BJ (cell line): ENCODE measurements at regions not wholly inside any gene's neighbourhood (a gene's known extent, or its start where the extent isn't known, plus 50 kb on each side); places are given as distances from the start of the nearest gene placed in this dataset.

Experiments
- CTCF ChIA-PET: fragments of 350-600 bp; formaldehyde crosslinking; extraction: SDS; loops from one replicate; lab custom pipeline; 2021; ENCODE audit warnings: antibody characterized with exemption, inconsistent platforms; lab: Yijun Ruan, JAX
- POLR2A ChIA-PET: fragments of 300-600 bp; sonication (Branson Sonifier 250); formaldehyde crosslinking; extraction: SDS; loops from one replicate; lab custom pipeline; 2021; ENCODE audit warnings: antibody characterized with exemption; lab: Charles Lee
- DNase-seq: peaks from one replicate; pipeline ENCODE4 v3.0.0-alpha.2; 2011; ENCODE audit warnings: low read depth
- H3K27me3 ChIP-seq: 2 replicates; pipeline ENCODE4 v1.6.0; 2011; ENCODE audit warnings: low read length; ENCODE audit not compliant: control insufficient read depth, insufficient read depth
- H3K36me3 ChIP-seq: 2 replicates; pipeline ENCODE4 v1.5.1; 2011; ENCODE audit warnings: low read length; ENCODE audit not compliant: control insufficient read depth, insufficient read depth
- H3K4me3 ChIP-seq: 2 replicates; pipeline ENCODE4 v1.5.1; 2011; ENCODE audit warnings: low read depth, mild to moderate bottlenecking, control low read depth, low read length
- CTCF ChIP-seq: IDR thresholded peaks from 2 replicates; pipeline ENCODE4 v1.5.1; 2011; ENCODE audit warnings: low read depth, mild to moderate bottlenecking, control low read depth, inconsistent platforms, low read length, moderate library complexity; ENCODE audit not compliant: insufficient read depth

GRCh38 chr15:46450112-46450809 is 815.4 kb downstream of the SQOR start:
- no peak for DNase-seq
- Histone ChIP-seq H3K27me3 (no peaks in the 10 kb centered on the region), H3K36me3 (no peaks in the 10 kb centered on the region), H3K4me3 (no peak overlapping the region)
- no peak for TF ChIP-seq CTCF
- ChIA-PET POLR2A (no interaction called here), CTCF (no interaction called here)

GRCh38 chr15:46450810-46451182 is 816.0 kb downstream of the SQOR start:
- no peak for TF ChIP-seq CTCF
- ChIA-PET CTCF (interaction anchor here (0.7 kb wide), 1 partner anchor 11 kb away, joined by 3 read pairs; no protein-coding TSS in a partner anchor), POLR2A (no interaction called here)
- no peak overlapping the region for H3K4me3 ChIP-seq
- H3K36me3 ChIP-seq, result no peaks in the 10 kb centered on the region
- H3K27me3 ChIP-seq, result no peaks in the 10 kb centered on the region
- DNase-seq, result no peak

- no peak for TF ChIP-seq CTCF
- POLR2A ChIA-PET, result no interaction called here
- CTCF ChIA-PET, result no interaction called here
- Histone ChIP-seq H3K36me3 (no peaks in the 10 kb centered on the region), H3K4me3 (no peak overlapping the region), H3K27me3 (no peaks in the 10 kb centered on the region)
- DNase-seq, result no peak
These were observed 817.5 kb downstream of the SQOR start for GRCh38 chr15:46452297-46452820.

- no peak for TF ChIP-seq CTCF
- Histone ChIP-seq H3K4me3 (no peak overlapping the region), H3K36me3 (no peaks in the 10 kb centered on the region), H3K27me3 (no peaks in the 10 kb centered on the region)
- POLR2A ChIA-PET, result no interaction called here
- CTCF ChIA-PET, result no interaction called here
- no peak for DNase-seq
These were observed 821.6 kb downstream of the SQOR start for GRCh38 chr15:46456456-46456855.

DNA sequence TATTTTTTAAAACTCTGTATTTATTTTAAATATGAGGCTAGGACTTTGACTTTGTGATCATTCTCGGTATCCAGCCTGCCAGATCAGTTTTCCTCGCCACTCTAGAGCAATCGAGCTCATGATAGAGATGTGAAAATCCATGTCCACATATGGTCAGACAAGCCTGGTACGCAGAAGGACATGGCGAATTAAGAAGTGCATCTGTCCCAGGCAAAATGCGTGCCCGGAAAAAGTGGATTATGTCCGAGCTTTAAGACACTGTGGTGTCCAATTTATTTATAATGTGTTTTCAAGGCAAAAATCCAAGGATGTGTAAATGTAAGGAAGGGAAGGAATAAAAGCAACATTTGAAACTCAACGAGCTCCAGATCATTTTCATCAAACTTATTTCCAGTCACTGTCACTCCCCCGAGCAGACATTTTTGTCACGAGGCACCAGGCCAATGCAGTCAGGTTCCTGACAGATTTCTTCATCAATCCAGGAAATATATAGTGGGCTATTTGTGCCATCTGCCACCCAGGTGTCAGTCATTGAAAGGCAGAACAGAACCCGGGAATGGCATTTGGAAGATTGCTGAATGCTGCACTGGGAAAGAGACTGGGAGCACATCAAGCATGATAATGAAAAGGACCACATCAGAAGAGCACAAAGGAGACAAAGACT is 825.7 kb downstream of the SQOR start:
- no peak overlapping the region for H3K4me3 ChIP-seq
- CTCF ChIA-PET, result no interaction called here
- no peak for TF ChIP-seq CTCF
- no peaks in the 10 kb centered on the region for H3K27me3 ChIP-seq
- DNase-seq, result no peak
- POLR2A ChIA-PET, result no interaction called here
- no peaks in the 10 kb centered on the region for H3K36me3 ChIP-seq
